ENCODE measurements at regions not wholly inside any gene's neighbourhood (a gene's known extent, or its start where the extent isn't known, plus 50 kb on each side); places are given as distances from the start of the nearest gene placed in this dataset.

DNA sequence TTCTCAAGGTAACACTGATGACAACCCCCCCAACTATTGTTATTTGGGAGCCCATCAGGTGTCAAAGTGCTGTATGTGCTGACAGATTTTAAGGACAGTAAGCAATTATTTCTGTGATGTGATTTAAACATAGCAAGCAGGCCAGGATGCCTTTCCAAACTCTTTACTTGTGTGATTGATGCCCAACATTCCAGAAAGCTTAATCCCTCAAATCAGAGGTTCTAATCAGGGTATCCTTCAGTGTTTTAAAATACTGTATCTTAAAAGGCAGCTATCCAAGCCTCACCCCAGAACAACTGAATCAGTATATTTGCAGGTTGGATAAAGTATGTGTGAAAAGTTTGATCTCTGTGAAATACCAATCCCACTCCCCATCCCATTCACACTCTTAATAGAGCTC lies 119.7 kb downstream of the GASK1B start:
- no peak for TF ChIP-seq EP300 (IDR thresholded peaks at IDR 0.05)
- TF ChIP-seq, protein P1, sequence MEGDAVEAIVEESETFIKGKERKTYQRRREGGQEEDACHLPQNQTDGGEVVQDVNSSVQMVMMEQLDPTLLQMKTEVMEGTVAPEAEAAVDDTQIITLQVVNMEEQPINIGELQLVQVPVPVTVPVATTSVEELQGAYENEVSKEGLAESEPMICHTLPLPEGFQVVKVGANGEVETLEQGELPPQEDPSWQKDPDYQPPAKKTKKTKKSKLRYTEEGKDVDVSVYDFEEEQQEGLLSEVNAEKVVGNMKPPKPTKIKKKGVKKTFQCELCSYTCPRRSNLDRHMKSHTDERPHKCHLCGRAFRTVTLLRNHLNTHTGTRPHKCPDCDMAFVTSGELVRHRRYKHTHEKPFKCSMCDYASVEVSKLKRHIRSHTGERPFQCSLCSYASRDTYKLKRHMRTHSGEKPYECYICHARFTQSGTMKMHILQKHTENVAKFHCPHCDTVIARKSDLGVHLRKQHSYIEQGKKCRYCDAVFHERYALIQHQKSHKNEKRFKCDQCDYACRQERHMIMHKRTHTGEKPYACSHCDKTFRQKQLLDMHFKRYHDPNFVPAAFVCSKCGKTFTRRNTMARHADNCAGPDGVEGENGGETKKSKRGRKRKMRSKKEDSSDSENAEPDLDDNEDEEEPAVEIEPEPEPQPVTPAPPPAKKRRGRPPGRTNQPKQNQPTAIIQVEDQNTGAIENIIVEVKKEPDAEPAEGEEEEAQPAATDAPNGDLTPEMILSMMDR (IDR thresholded peaks at IDR 0.05), result no peak

Data from tibial nerve (tissue), 4 donors.